DND-41 (cell line): ENCODE measurements at regions not wholly inside any gene's neighbourhood (a gene's known extent, or its start where the extent isn't known, plus 50 kb on each side); places are given as distances from the start of the nearest gene placed in this dataset.

Experiments
- ATAC-seq: fragments of 200-7000 bp; cut with Tn5 transposase; 3 replicates; pipeline ENCODE4 v1.9.1; 2021; ENCODE audit warnings: low read depth; ENCODE audit not compliant: insufficient read depth
- DNase-seq: peaks from one replicate; pipeline ENCODE4 v3.0.0-alpha.2; 2020
- H2AFZ ChIP-seq: 2 replicates; pipeline ENCODE4 v1.6.0; 2012; ENCODE audit warnings: low read depth, low read length
- H3K27ac ChIP-seq: 2 replicates; pipeline ENCODE4 v1.5.1; 2012; ENCODE audit warnings: low read length, inconsistent platforms
- H3K27me3 ChIP-seq: fragments of 200-600 bp; sonication (generic); 2 replicates; pipeline ENCODE4 v1.6.0; 2012; ENCODE audit warnings: low read length, mild to moderate bottlenecking, inconsistent platforms; ENCODE audit not compliant: insufficient read depth, poor library complexity
- H3K36me3 ChIP-seq: 2 replicates; pipeline ENCODE4 v1.5.1; 2012; ENCODE audit warnings: low read length, inconsistent platforms; ENCODE audit not compliant: insufficient read depth
- H3K4me1 ChIP-seq: 2 replicates; pipeline ENCODE4 v1.5.1; 2012; ENCODE audit warnings: mild to moderate bottlenecking, low read length; ENCODE audit not compliant: insufficient read depth
- H3K4me2 ChIP-seq: 2 replicates; pipeline ENCODE4 v1.6.0; 2012; ENCODE audit warnings: mild to moderate bottlenecking, moderate library complexity, low read length, inconsistent platforms; ENCODE audit not compliant: insufficient read depth
- H3K4me3 ChIP-seq, 2 experiments: fragments of 200-600 bp in 1 of 2; shearing (Covaris generic) in 1 of 2; 2 replicates each; pipeline ENCODE4 v1.5.1; 2012 to 2016; ENCODE audit warnings: inconsistent platforms in 2 of 2, low read length in 2 of 2, mild to moderate bottlenecking in 2 of 2, low read depth in 1 of 2, moderate library complexity in 1 of 2
- H3K79me2 ChIP-seq: 2 replicates; pipeline ENCODE4 v1.6.0; 2012; ENCODE audit warnings: low read length, inconsistent platforms; ENCODE audit not compliant: insufficient read depth
- H3K9ac ChIP-seq: 2 replicates; pipeline ENCODE4 v1.6.0; 2012; ENCODE audit warnings: low read depth, mild to moderate bottlenecking, inconsistent platforms, low read length, moderate library complexity
- H3K9me3 ChIP-seq: 2 replicates; pipeline ENCODE4 v1.5.1; 2012; ENCODE audit warnings: low read length, moderate library complexity, mild to moderate bottlenecking, inconsistent platforms; ENCODE audit not compliant: insufficient read depth, severe bottlenecking
- H4K20me1 ChIP-seq: 2 replicates; pipeline ENCODE4 v1.6.0; 2012; ENCODE audit warnings: low read length; ENCODE audit not compliant: insufficient read depth
- CTCF ChIP-seq: IDR thresholded peaks from 2 replicates; pipeline ENCODE4 v1.5.1; 2012; ENCODE audit warnings: borderline replicate concordance, low read length, moderate library complexity, mild to moderate bottlenecking; ENCODE audit not compliant: poor library complexity, severe bottlenecking; ENCODE audit errors: extremely low read depth
- EZH2 ChIP-seq: IDR thresholded peaks from 3 replicates; pipeline ENCODE4 v1.6.1; 2012; ENCODE audit warnings: borderline replicate concordance, low read depth, mild to moderate bottlenecking, moderate library complexity, low read length, inconsistent platforms; ENCODE audit not compliant: severe bottlenecking

DNA sequence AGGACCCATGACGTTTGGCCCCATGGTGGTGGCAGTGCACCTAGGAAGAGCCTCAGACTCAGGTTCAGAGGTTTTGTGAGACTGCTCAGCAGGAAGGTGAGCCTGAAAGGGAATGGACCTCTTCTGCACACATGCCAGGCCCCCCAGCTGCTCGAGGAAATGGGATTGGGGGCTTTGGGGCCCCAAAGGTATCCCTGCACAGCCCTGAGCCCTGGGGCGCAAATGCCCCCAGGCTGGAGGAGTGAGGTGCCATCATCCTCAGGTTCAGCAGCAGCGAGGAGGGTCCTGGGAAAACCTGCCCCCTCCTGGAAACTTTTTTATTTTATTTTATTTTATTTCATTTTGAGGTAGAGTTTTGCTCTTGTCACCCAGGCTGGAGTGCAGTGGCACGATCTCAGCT lies 171.8 kb upstream of the MVB12B start:
- TF ChIP-seq CTCF = no peak
- no peak for TF ChIP-seq EZH2
- H3K4me3 ChIP-seq = no peak overlapping the region
- no peaks in the 10 kb centered on the region for H3K27me3 ChIP-seq
- no peak overlapping the region for H3K9ac ChIP-seq
- no peaks in the 10 kb centered on the region for H3K36me3 ChIP-seq
- no peak for ATAC-seq
- H3K79me2 ChIP-seq = no peaks in the 10 kb centered on the region
- no peak overlapping the region for H3K4me2 ChIP-seq
- H3K9me3 ChIP-seq = no peaks in the 10 kb centered on the region
- H2AFZ ChIP-seq = no peak overlapping the region
- H4K20me1 ChIP-seq = no peaks in the 10 kb centered on the region
- H3K4me1 ChIP-seq = no peaks in the 10 kb centered on the region
- no peak overlapping the region for H3K27ac ChIP-seq
- no peak for DNase-seq

DNA sequence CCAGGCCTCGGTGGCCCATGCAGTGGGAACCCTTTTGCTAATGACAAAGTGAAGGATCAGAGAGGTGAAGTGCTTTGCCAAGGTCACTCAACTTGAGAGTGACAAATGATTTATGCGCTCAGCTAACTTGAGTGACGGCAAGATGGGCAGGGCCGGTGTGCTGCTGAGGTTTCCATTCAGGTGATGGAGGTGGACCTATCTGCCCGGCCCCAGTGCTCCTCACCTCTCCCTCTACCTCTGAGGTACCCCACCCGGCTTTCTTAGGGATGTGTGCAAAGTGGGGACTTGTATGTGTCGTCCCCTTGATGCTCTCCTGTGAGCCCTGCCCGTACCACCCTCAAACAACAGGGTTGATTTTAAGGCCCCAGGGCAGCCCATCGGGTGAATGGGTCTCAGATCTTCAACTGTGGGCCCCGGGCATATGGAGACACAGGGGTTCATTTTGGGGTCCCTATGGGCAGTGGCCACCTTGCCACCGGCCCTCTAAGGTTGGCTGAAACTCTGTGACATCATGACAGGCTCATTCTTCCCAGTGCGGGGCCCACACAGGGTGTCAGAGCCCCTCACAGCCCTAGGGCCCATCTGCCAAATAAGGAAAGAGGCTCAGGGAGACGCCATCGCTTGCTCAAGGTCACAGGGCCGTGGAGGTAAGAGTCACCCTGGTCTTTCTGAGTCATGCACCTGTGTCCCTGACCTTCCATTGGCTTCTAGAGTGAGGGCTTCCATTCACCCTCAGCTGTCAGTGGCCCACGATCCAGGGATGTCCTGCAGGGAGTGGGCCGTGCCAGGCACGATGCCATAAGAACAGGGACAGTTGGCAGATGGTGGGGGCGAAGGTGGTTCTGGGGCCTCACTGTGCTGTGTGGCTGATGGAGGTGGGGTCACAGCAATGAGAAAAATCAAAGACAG lies 170.6 kb upstream of the MVB12B start:
- no peaks in the 10 kb centered on the region for H3K79me2 ChIP-seq
- H3K4me1 ChIP-seq = no peaks in the 10 kb centered on the region
- no peaks in the 10 kb centered on the region for H4K20me1 ChIP-seq
- no peak overlapping the region for H3K27ac ChIP-seq
- no peak overlapping the region for H3K9ac ChIP-seq
- H3K27me3 ChIP-seq = no peaks in the 10 kb centered on the region
- DNase-seq = no peak
- H3K36me3 ChIP-seq = no peaks in the 10 kb centered on the region
- H3K4me2 ChIP-seq = no peak overlapping the region
- H2AFZ ChIP-seq = no peak overlapping the region
- no peaks in the 10 kb centered on the region for H3K9me3 ChIP-seq
- no peak overlapping the region for H3K4me3 ChIP-seq
- no peak for ATAC-seq
- no peak for TF ChIP-seq EZH2
- no peak for TF ChIP-seq CTCF

GRCh38 chr9:126156898-126157297 lies 169.7 kb upstream of the MVB12B start:
- DNase-seq (no peak), ATAC-seq (no peak)
- TF ChIP-seq CTCF = no peak
- TF ChIP-seq EZH2 = no peak
- Histone ChIP-seq H3K4me3 (no peak overlapping the region), H3K27me3 (no peaks in the 10 kb centered on the region), H2AFZ (no peak overlapping the region), H3K4me2 (no peak overlapping the region), H3K4me1 (no peaks in the 10 kb centered on the region), H3K9me3 (no peaks in the 10 kb centered on the region), H3K27ac (no peak overlapping the region), H3K36me3 (no peaks in the 10 kb centered on the region), H3K9ac (no peak overlapping the region), H3K79me2 (no peaks in the 10 kb centered on the region), H4K20me1 (no peaks in the 10 kb centered on the region)
